Ovary (tissue), 7 donors: ENCODE measurements at regions not wholly inside any gene's neighbourhood (a gene's known extent, or its start where the extent isn't known, plus 50 kb on each side); places are given as distances from the start of the nearest gene placed in this dataset.

ENCODE experiments used
- DNase-seq, 5 donors: peaks; one replicate each; pipeline ENCODE4 v3.0.0-alpha.2; 2019 to 2020
- H3K27ac ChIP-seq, 2 donors: fragments of 200-600 bp; one replicate each; pipeline versions ENCODE4 v1.5.1 to v1.8.0; 2019 to 2022
- H3K27me3 ChIP-seq: fragments of 200-600 bp; one replicate; pipeline ENCODE4 v1.8.0; 2022
- H3K36me3 ChIP-seq: fragments of 200-600 bp; sonication (generic); one replicate; pipeline ENCODE4 v1.5.1; 2019
- H3K4me1 ChIP-seq: one replicate; pipeline ENCODE4 v1.8.1; 2013; ENCODE audit warnings: mild to moderate bottlenecking, moderate library complexity; ENCODE audit not compliant: insufficient read depth
- H3K4me3 ChIP-seq: fragments of 200-600 bp; sonication (generic); one replicate; pipeline ENCODE4 v1.5.1; 2017
- H3K9me3 ChIP-seq, 2 donors: fragments of 200-600 bp in 1 of 2; sonication (generic) in 1 of 2; one replicate each; pipeline versions ENCODE4 v1.5.1 to v1.8.1; 2013 to 2019; ENCODE audit warnings: mild to moderate bottlenecking in 1 of 2, moderate library complexity in 1 of 2
- EP300 ChIP-seq: sonication (generic); formaldehyde crosslinking; IDR thresholded peaks from one replicate; pipeline ENCODE4 v1.6.1; 2017; ENCODE audit warnings: antibody characterized with exemption
- POLR2A ChIP-seq: fragments of 450-650 bp; IDR thresholded peaks from one replicate; pipeline ENCODE4 v1.6.1; 2017; ENCODE audit warnings: antibody characterized with exemption, mild to moderate bottlenecking, moderate library complexity
- WGBS, 3 donors: extraction: QIAGEN DNeasy Blood & Tissue Kit in 1 of 3; methylation state at CpG; one replicate each; pipeline versions ENCODE4 v1.1.5 to v1.1.7; 2013 to 2017; 5-methylcytosine and 5-hydroxymethylcytosine counted together
- intact Hi-C, 4 donors: fragments of 100-400 bp; cut with DNase I; formaldehyde crosslinking; loops; one replicate each; pipeline versions ENCODE4 v1.11.0 to v1.15.1; 2022 to 2023
- TF ChIP-seq, protein P1 (sequence below), 3 donors: fragments of 450-650 bp in 2 of 3; fragments of 200-600 bp in 1 of 3; IDR thresholded peaks; one replicate each; pipeline versions ENCODE4 v1.5.1 to v1.8.0; 2016 to 2022; ENCODE audit warnings: antibody characterized with exemption in 3 of 3, mild to moderate bottlenecking in 1 of 3
- donor health status: DM: no; HTN: no; CAD: no; lungs with moderate emphysema.
- donor health status: DM: no; HTN: no; CAD: no.
- donor health status: Bipolar disorder and iron deficiency.
- donor health status: DM: no; HTN: no; CAD: no.
- donor health status: DM: yes; HTN: yes; CAD: no.

DNA sequence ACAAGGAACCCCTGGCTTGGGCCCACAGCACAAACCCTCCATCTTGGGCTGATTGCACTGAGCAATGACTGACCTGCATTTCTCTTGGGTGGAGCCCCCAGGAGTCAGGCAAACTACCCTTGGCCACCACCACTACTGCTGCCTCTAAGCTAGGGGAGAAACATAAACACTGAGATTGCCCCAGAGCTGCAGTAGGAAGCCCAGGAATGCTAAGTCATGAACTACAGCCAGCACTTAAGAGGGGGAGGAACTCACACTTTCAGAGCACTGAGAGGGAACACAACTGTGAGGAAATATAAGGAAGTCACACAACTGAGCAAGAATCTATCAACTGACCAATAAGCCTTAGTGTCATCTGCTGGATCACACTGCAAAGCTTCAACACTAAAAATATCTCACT, 111.6 kb upstream of the PPP3CA start:
- intact Hi-C loops: no loop called here
- TF ChIP-seq EP300 (no peak), POLR2A (no peak)
- TF ChIP-seq, protein P1, sequence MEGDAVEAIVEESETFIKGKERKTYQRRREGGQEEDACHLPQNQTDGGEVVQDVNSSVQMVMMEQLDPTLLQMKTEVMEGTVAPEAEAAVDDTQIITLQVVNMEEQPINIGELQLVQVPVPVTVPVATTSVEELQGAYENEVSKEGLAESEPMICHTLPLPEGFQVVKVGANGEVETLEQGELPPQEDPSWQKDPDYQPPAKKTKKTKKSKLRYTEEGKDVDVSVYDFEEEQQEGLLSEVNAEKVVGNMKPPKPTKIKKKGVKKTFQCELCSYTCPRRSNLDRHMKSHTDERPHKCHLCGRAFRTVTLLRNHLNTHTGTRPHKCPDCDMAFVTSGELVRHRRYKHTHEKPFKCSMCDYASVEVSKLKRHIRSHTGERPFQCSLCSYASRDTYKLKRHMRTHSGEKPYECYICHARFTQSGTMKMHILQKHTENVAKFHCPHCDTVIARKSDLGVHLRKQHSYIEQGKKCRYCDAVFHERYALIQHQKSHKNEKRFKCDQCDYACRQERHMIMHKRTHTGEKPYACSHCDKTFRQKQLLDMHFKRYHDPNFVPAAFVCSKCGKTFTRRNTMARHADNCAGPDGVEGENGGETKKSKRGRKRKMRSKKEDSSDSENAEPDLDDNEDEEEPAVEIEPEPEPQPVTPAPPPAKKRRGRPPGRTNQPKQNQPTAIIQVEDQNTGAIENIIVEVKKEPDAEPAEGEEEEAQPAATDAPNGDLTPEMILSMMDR (IDR thresholded peaks at IDR 0.05): no peak
- no peaks in the 10 kb centered on the region for H3K9me3 ChIP-seq
- no peak overlapping the region for H3K27ac ChIP-seq
- no peaks in the 10 kb centered on the region for H3K27me3 ChIP-seq
- H3K36me3 ChIP-seq: no peaks in the 10 kb centered on the region
- no peaks in the 10 kb centered on the region for H3K4me1 ChIP-seq
- H3K4me3 ChIP-seq: no peak overlapping the region
- no peak for DNase-seq

DNA sequence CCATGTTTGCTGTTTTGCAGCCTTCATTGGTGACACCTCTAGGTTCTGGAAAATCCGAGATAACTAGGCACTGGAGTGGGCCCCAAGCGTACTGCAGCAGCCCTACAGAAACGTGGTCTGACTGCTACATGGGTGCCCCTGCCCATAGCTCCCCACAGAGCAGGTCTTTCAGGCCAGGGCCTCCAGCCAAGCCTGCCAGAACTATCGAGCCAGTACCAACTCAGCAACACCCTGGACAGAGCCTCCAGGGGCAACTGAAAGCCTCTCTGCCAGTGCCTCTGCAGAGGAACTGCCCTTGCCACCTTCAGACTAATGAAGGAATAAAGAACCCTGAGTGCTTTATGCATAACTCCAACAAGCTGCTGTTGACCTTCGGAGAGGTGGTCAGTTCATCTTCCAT, 111.1 kb upstream of the PPP3CA start:
- intact Hi-C loops: no loop called here
- no peaks in the 10 kb centered on the region for H3K9me3 ChIP-seq
- no peaks in the 10 kb centered on the region for H3K27me3 ChIP-seq
- H3K4me3 ChIP-seq: no peak overlapping the region
- no peaks in the 10 kb centered on the region for H3K36me3 ChIP-seq
- no peak overlapping the region for H3K27ac ChIP-seq
- TF ChIP-seq, protein P1 (IDR thresholded peaks at IDR 0.05): no peak
- TF ChIP-seq POLR2A: no peak
- TF ChIP-seq EP300: no peak
- no peak for DNase-seq
- H3K4me1 ChIP-seq: no peaks in the 10 kb centered on the region
- WGBS, 3 donors: 84 to 90% (median 86%) methylated on average over 5 of the region's 5 CpGs

DNA sequence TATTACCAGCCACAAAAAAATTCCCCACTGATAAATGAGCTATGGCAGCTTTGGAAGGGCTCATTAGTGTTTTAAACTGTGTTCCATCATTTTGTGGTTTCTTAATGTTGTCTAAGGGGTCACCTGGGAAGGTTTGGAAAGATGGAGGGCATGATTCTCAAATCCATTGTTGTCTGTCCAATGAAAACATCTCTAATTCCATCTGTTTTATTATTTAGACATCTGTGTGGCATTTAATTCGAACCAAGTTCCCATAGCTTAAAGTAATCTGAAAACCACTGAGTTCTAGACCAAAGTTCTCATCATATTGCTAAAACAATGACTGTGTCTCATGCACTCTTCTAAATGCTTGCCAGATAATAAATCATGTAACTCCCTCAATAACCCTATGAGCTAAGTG, 103.8 kb upstream of the PPP3CA start:
- intact Hi-C loops: no loop called here
- TF ChIP-seq, protein P1 (IDR thresholded peaks at IDR 0.05): no peak
- TF ChIP-seq POLR2A: no peak
- TF ChIP-seq EP300: no peak
- Histone ChIP-seq H3K27me3 (no peaks in the 10 kb centered on the region), H3K4me1 (no peaks in the 10 kb centered on the region), H3K4me3 (no peak overlapping the region), H3K36me3 (no peaks in the 10 kb centered on the region), H3K9me3 (no peaks in the 10 kb centered on the region), H3K27ac (no peak overlapping the region)
- WGBS, 3 donors: 69 to 83% (median 73%) methylated on average over 1 of the region's 1 CpG
- DNase-seq: no peak

DNA sequence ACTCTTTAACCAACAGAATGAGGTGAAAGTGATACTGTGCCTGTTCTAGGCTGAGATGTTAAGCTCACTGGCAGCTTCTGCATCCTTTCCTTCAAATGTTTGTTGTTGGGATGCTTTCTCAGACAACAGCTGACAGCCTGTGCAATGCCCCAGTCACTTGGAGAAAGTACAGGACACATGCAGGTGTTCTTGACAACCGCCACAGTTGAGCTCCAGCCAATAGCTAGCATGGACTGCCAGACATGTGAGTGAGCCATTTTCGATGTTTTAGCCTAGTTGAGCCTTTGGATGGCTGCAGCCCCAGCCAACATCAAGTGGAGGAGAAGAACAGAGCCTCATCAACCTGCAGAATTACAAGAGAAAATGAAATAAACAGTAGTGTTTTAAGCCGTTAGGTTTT, 94.1 kb upstream of the PPP3CA start:
- no peak for DNase-seq
- Histone ChIP-seq H3K27me3 (no peaks in the 10 kb centered on the region), H3K27ac (no peak overlapping the region), H3K4me1 (no peaks in the 10 kb centered on the region), H3K36me3 (no peaks in the 10 kb centered on the region), H3K9me3 (no peaks in the 10 kb centered on the region), H3K4me3 (no peak overlapping the region)
- TF ChIP-seq POLR2A (no peak), EP300 (no peak)
- TF ChIP-seq, protein P1 (IDR thresholded peaks at IDR 0.05): no peak
- intact Hi-C loops: no loop called here
- WGBS, 3 donors: 84 to 87% (median 85%) methylated on average over 3 of the region's 3 CpGs

DNA sequence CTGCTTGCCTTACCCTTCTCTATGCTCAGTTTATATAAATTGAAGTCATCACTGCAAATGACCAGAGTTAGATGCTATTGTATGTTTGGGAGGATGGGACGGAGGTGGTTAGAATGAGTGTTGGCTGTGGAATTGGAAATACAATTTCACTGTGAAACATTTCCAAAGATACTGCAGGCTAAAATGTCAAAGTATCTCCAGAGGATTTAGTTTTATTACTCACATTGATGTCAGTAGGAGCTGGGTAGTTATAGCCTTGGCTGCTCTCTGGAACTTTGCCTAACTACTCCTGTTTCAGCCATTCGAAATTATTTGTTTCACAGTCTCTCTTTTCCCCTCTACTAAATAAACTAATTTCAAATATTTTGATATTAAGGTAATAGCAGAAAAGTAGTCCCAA, 92.6 kb upstream of the PPP3CA start:
- no peaks in the 10 kb centered on the region for H3K4me1 ChIP-seq
- DNase-seq: no peak
- H3K27me3 ChIP-seq: no peaks in the 10 kb centered on the region
- H3K27ac ChIP-seq: no peak overlapping the region
- TF ChIP-seq EP300: no peak
- intact Hi-C loops: no loop called here
- H3K4me3 ChIP-seq: no peak overlapping the region
- H3K9me3 ChIP-seq: no peaks in the 10 kb centered on the region
- no peaks in the 10 kb centered on the region for H3K36me3 ChIP-seq
- WGBS, 3 donors: 19 to 35% (median 26%) methylated on average over 2 of the region's 2 CpGs
